ENCODE measurements at regions not wholly inside any gene's neighbourhood (a gene's known extent, or its start where the extent isn't known, plus 50 kb on each side); places are given as distances from the start of the nearest gene placed in this dataset.

DNA sequence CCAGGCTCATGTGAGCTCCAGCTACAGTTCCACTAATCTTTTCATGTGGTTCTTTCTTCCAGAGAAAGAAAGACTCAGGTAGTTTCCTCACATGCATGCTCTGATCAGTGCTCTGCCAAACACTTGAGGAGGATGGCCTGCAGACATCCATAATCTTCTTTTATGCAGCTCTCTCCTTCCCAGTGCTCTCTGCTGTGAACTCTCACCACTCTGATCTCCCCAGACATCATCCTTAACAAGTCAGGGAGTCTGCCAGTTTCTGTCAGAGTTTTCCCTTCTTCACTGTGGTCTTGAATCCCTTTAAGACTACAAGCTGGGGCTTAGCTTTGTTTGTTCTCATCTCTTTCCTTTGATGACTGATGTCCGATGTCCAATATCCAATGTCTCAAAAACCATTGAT, 203.4 kb upstream of the PRKCQ start:
- no peak overlapping the region for H4K91ac ChIP-seq (ENCODE audit: low read length)
- no peak overlapping the region for H3K27ac ChIP-seq (ENCODE audit: low read length, poor library complexity, severe bottlenecking)
- no peak overlapping the region for H3K4me3 ChIP-seq (ENCODE audit: insufficient read depth in 1 of 2, low read depth in 1 of 2, low read length in 2 of 2)
- H3K4me2 ChIP-seq (ENCODE audit: low read length, poor library complexity, severe bottlenecking), result no peak overlapping the region
- WGBS, result no CpG with 5 or more reads among the region's 1 CpG
- no peak overlapping the region for H2AK5ac ChIP-seq (ENCODE audit: low read length, severe bottlenecking)
- no peaks in the 10 kb centered on the region for H3K27me3 ChIP-seq (ENCODE audit: control insufficient read depth in 1 of 2, insufficient read depth in 1 of 2, low read length in 2 of 2)
- DNase-seq, result no peak
- no peak overlapping the region for H3K18ac ChIP-seq (ENCODE audit: low read depth in 1 of 2, low read length in 2 of 2)
- H3K36me3 ChIP-seq (ENCODE audit: control insufficient read depth in 1 of 2, insufficient read depth in 2 of 2, low read depth in 1 of 2, low read length in 2 of 2), result no peaks in the 10 kb centered on the region
- H4K8ac ChIP-seq (ENCODE audit: low read length), result no peak overlapping the region
- H3K4ac ChIP-seq (ENCODE audit: low read depth in 1 of 2, low read length in 2 of 2), result no peak overlapping the region
- peaks cover 5% of the 10 kb centered on the region for H3K4me1 ChIP-seq (ENCODE audit: control insufficient read depth, insufficient read depth, low read depth, low read length)
- H2BK15ac ChIP-seq (ENCODE audit: low read depth, poor library complexity, severe bottlenecking), result no peak overlapping the region
- no peak overlapping the region for H2BK12ac ChIP-seq (ENCODE audit: low read length in 2 of 2)
- H3K79me1 ChIP-seq (replicated peaks; ENCODE audit: low read length, poor library complexity, severe bottlenecking), result no peaks in the 10 kb centered on the region
- no peaks in the 10 kb centered on the region for H3K9me3 ChIP-seq (ENCODE audit: control insufficient read depth, low read length)
- no peak overlapping the region for H3K23ac ChIP-seq (ENCODE audit: low read length in 2 of 2)
- no peak overlapping the region for H2BK120ac ChIP-seq (ENCODE audit: low read depth, low read length)
- no peak overlapping the region for H3K14ac ChIP-seq (ENCODE audit: low read length in 2 of 2)
- no peak overlapping the region for H2BK5ac ChIP-seq (ENCODE audit: low read depth, low read length, poor library complexity, severe bottlenecking)
- H3K9ac ChIP-seq (ENCODE audit: low read length), result no peak overlapping the region
- no peak overlapping the region for H2AFZ ChIP-seq (ENCODE audit: low read depth, low read length)

DNA sequence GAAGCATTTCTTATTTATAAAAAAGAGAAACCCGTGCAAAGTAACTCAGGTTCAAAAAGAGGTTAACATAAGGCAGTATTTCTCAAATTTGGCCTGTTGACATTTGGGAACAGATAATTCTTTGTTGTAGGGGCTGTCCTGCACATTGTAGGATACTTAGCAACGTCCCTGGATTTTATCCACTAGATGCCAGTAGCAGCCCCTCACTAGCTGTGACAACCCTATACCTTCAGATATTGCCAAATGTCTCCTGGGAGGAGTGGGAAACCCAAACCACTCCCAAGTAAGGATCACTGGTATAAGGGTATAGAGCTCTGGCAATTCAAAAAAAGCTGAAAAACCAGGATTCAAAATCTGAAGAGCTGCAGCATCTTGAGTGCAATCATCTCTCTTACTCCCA, 202.3 kb upstream of the PRKCQ start:
- H4K91ac ChIP-seq (ENCODE audit: low read length), result no peak overlapping the region
- H3K36me3 ChIP-seq (ENCODE audit: control insufficient read depth in 1 of 2, insufficient read depth in 2 of 2, low read depth in 1 of 2, low read length in 2 of 2), result no peaks in the 10 kb centered on the region
- H3K27ac ChIP-seq (ENCODE audit: low read length, poor library complexity, severe bottlenecking), result no peak overlapping the region
- DNase-seq, result no peak
- no peak overlapping the region for H3K14ac ChIP-seq (ENCODE audit: low read length in 2 of 2)
- H2AFZ ChIP-seq (ENCODE audit: low read depth, low read length), result no peak overlapping the region
- no peak overlapping the region for H2BK12ac ChIP-seq (ENCODE audit: low read length in 2 of 2)
- no peaks in the 10 kb centered on the region for H3K9me3 ChIP-seq (ENCODE audit: control insufficient read depth, low read length)
- no peak overlapping the region for H3K4me2 ChIP-seq (ENCODE audit: low read length, poor library complexity, severe bottlenecking)
- WGBS, result 88% methylated on average over 1 of the region's 2 CpGs
- H3K4ac ChIP-seq (ENCODE audit: low read depth in 1 of 2, low read length in 2 of 2), result no peak overlapping the region
- no peak overlapping the region for H2BK15ac ChIP-seq (ENCODE audit: low read depth, poor library complexity, severe bottlenecking)
- no peak overlapping the region for H2BK120ac ChIP-seq (ENCODE audit: low read depth, low read length)
- H3K4me3 ChIP-seq (ENCODE audit: insufficient read depth in 1 of 2, low read depth in 1 of 2, low read length in 2 of 2), result no peak overlapping the region
- no peak overlapping the region for H3K9ac ChIP-seq (ENCODE audit: low read length)
- H4K8ac ChIP-seq (ENCODE audit: low read length), result no peak overlapping the region
- no peak overlapping the region for H3K18ac ChIP-seq (ENCODE audit: low read depth in 1 of 2, low read length in 2 of 2)
- H3K4me1 ChIP-seq (ENCODE audit: control insufficient read depth, insufficient read depth, low read depth, low read length), result peaks cover 5% of the 10 kb centered on the region
- H2BK5ac ChIP-seq (ENCODE audit: low read depth, low read length, poor library complexity, severe bottlenecking), result no peak overlapping the region
- no peak overlapping the region for H2AK5ac ChIP-seq (ENCODE audit: low read length, severe bottlenecking)
- H3K27me3 ChIP-seq (ENCODE audit: control insufficient read depth in 1 of 2, insufficient read depth in 1 of 2, low read length in 2 of 2), result no peaks in the 10 kb centered on the region
- no peaks in the 10 kb centered on the region for H3K79me1 ChIP-seq (replicated peaks; ENCODE audit: low read length, poor library complexity, severe bottlenecking)
- H3K23ac ChIP-seq (ENCODE audit: low read length in 2 of 2), result no peak overlapping the region

DNA sequence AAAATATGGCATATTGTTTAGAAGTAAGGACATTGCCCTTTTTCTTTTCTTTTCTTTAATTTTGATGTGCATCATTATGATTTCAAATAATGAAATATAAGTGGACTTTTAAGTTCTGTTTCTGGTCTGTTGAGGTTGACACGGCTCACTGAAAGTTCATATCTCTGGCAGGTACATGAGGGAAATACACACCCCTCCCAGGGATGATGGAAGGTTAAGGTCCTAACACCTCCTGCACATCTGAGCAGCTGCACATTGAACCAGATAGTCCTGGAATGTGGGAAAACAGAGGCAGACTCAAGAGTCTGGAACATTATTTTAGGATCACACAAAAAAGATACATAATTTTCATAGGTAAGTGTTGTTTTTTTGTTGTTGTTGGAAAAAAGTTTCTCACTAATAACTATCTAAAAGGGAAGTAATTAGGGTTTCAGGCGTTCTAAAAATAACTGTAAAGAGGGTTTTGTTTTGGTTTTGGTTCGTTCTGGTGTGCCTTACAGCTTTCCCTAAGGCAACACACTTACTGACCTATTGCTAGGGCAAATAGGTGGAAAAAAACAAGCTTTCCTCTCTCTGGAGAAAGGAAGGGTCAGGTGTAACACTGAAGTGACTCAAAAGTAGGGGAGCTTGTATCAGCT, 201.2 kb upstream of the PRKCQ start:
- H3K36me3 ChIP-seq (ENCODE audit: control insufficient read depth in 1 of 2, insufficient read depth in 2 of 2, low read depth in 1 of 2, low read length in 2 of 2), result no peaks in the 10 kb centered on the region
- H3K9ac ChIP-seq (ENCODE audit: low read length), result no peak overlapping the region
- no peak overlapping the region for H4K8ac ChIP-seq (ENCODE audit: low read length)
- no peak overlapping the region for H4K91ac ChIP-seq (ENCODE audit: low read length)
- H2BK120ac ChIP-seq (ENCODE audit: low read depth, low read length), result no peak overlapping the region
- H3K27ac ChIP-seq (ENCODE audit: low read length, poor library complexity, severe bottlenecking), result no peak overlapping the region
- H3K9me3 ChIP-seq (ENCODE audit: control insufficient read depth, low read length), result no peaks in the 10 kb centered on the region
- H2BK15ac ChIP-seq (ENCODE audit: low read depth, poor library complexity, severe bottlenecking), result no peak overlapping the region
- H3K18ac ChIP-seq (ENCODE audit: low read depth in 1 of 2, low read length in 2 of 2), result no peak overlapping the region
- no peaks in the 10 kb centered on the region for H3K79me1 ChIP-seq (replicated peaks; ENCODE audit: low read length, poor library complexity, severe bottlenecking)
- H2AK5ac ChIP-seq (ENCODE audit: low read length, severe bottlenecking), result no peak overlapping the region
- H2AFZ ChIP-seq (ENCODE audit: low read depth, low read length), result no peak overlapping the region
- H3K4me3 ChIP-seq (ENCODE audit: insufficient read depth in 1 of 2, low read depth in 1 of 2, low read length in 2 of 2), result no peak overlapping the region
- no peak overlapping the region for H2BK5ac ChIP-seq (ENCODE audit: low read depth, low read length, poor library complexity, severe bottlenecking)
- peaks cover 3% of the 10 kb centered on the region for H3K4me1 ChIP-seq (ENCODE audit: control insufficient read depth, insufficient read depth, low read depth, low read length)
- no peak overlapping the region for H3K23ac ChIP-seq (ENCODE audit: low read length in 2 of 2)
- WGBS, result 100% methylated on average over 1 of the region's 3 CpGs
- H2BK12ac ChIP-seq (ENCODE audit: low read length in 2 of 2), result no peak overlapping the region
- no peak overlapping the region for H3K4me2 ChIP-seq (ENCODE audit: low read length, poor library complexity, severe bottlenecking)
- H3K14ac ChIP-seq (ENCODE audit: low read length in 2 of 2), result no peak overlapping the region
- no peak for DNase-seq
- no peaks in the 10 kb centered on the region for H3K27me3 ChIP-seq (ENCODE audit: control insufficient read depth in 1 of 2, insufficient read depth in 1 of 2, low read length in 2 of 2)
- H3K4ac ChIP-seq (ENCODE audit: low read depth in 1 of 2, low read length in 2 of 2), result no peak overlapping the region

DNA sequence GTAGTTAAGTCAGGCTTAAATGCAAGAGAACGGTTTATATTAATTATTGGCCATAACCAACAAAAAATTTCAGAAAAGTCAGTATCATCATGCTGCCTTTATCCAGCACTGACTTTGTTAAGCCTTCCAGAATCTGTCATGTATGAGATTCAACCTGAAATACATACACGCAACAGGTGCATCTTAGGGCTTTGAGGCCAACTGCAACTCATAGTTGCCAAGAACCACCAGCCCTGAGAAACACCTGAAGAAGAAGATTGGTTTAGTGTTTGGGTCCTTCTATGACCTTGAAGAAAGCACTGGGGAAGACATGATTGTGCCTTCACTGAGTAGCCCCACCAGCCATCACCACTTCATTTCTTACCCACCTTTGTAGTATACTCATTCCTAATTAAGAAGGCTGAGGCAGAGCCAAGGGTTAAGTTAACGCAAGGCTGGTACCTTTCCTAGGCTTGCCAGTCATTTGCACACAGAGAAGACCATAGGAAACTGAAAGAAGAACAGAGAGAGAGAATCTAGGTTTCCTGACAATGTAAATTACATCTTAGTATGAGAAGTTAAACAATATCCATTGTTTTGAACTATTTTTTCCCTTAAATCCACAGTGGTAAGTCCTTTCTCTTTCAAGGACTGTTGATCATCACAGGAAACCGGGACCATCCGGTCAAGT, 200.1 kb upstream of the PRKCQ start:
- DNase-seq, result no peak
- H3K4ac ChIP-seq (ENCODE audit: low read depth in 1 of 2, low read length in 2 of 2), result no peak overlapping the region
- H2AFZ ChIP-seq (ENCODE audit: low read depth, low read length), result no peak overlapping the region
- H3K18ac ChIP-seq (ENCODE audit: low read depth in 1 of 2, low read length in 2 of 2), result no peak overlapping the region
- H4K91ac ChIP-seq (ENCODE audit: low read length), result no peak overlapping the region
- H4K8ac ChIP-seq (ENCODE audit: low read length), result no peak overlapping the region
- H3K36me3 ChIP-seq (ENCODE audit: control insufficient read depth in 1 of 2, insufficient read depth in 2 of 2, low read depth in 1 of 2, low read length in 2 of 2), result no peaks in the 10 kb centered on the region
- WGBS, result 94% methylated on average over 5 of the region's 5 CpGs
- no peak overlapping the region for H3K23ac ChIP-seq (ENCODE audit: low read length in 2 of 2)
- H2BK15ac ChIP-seq (ENCODE audit: low read depth, poor library complexity, severe bottlenecking), result no peak overlapping the region
- no peaks in the 10 kb centered on the region for H3K79me1 ChIP-seq (replicated peaks; ENCODE audit: low read length, poor library complexity, severe bottlenecking)
- H3K9ac ChIP-seq (ENCODE audit: low read length), result no peak overlapping the region
- H3K14ac ChIP-seq (ENCODE audit: low read length in 2 of 2), result no peak overlapping the region
- no peak overlapping the region for H2BK12ac ChIP-seq (ENCODE audit: low read length in 2 of 2)
- peaks cover 3% of the 10 kb centered on the region for H3K4me1 ChIP-seq (ENCODE audit: control insufficient read depth, insufficient read depth, low read depth, low read length)
- no peak overlapping the region for H3K27ac ChIP-seq (ENCODE audit: low read length, poor library complexity, severe bottlenecking)
- H3K4me2 ChIP-seq (ENCODE audit: low read length, poor library complexity, severe bottlenecking), result no peak overlapping the region
- H3K27me3 ChIP-seq (ENCODE audit: control insufficient read depth in 1 of 2, insufficient read depth in 1 of 2, low read length in 2 of 2), result no peaks in the 10 kb centered on the region
- no peak overlapping the region for H2BK5ac ChIP-seq (ENCODE audit: low read depth, low read length, poor library complexity, severe bottlenecking)
- no peak overlapping the region for H3K4me3 ChIP-seq (ENCODE audit: insufficient read depth in 1 of 2, low read depth in 1 of 2, low read length in 2 of 2)
- no peak overlapping the region for H2AK5ac ChIP-seq (ENCODE audit: low read length, severe bottlenecking)
- H3K9me3 ChIP-seq (ENCODE audit: control insufficient read depth, low read length), result no peaks in the 10 kb centered on the region
- H2BK120ac ChIP-seq (ENCODE audit: low read depth, low read length), result no peak overlapping the region

Data from mesenchymal stem cell (in vitro differentiated cells and primary cell).